Memory B cell (primary cell): ENCODE measurements at regions not wholly inside any gene's neighbourhood (a gene's known extent, or its start where the extent isn't known, plus 50 kb on each side); places are given as distances from the start of the nearest gene placed in this dataset.

Experiments
- ATAC-seq: fragments of 150-1000 bp; cut with Tn5 transposase; 2 replicates; pipeline ENCODE4 v1.10.0; 2021; ENCODE audit warnings: low read depth, mild to moderate bottlenecking, moderate library complexity
- DNase-seq, 2 donors: peaks; one replicate each; pipeline ENCODE4 v3.0.0; 2022; ENCODE audit warnings: low spot score in 2 of 2
- H3K27ac Mint-ChIP-seq: one replicate; pipeline ENCODE4 v1.8.0; 2022; ENCODE audit warnings: mild to moderate bottlenecking, moderate library complexity, mixed read lengths
- H3K27me3 Mint-ChIP-seq: one replicate; pipeline ENCODE4 v1.8.0; 2022; ENCODE audit warnings: mixed read lengths
- H3K36me3 Mint-ChIP-seq: one replicate; pipeline ENCODE4 v1.8.0; 2022; ENCODE audit warnings: mild to moderate bottlenecking, mixed read lengths
- H3K4me1 Mint-ChIP-seq: one replicate; pipeline ENCODE4 v1.8.0; 2022; ENCODE audit warnings: mixed read lengths
- H3K4me3 Mint-ChIP-seq: one replicate; pipeline ENCODE4 v1.8.0; 2022; ENCODE audit warnings: mild to moderate bottlenecking, moderate library complexity, mixed read lengths
- H3K9me3 Mint-ChIP-seq: one replicate; pipeline ENCODE4 v1.8.0; 2022; ENCODE audit warnings: mixed read lengths

DNA sequence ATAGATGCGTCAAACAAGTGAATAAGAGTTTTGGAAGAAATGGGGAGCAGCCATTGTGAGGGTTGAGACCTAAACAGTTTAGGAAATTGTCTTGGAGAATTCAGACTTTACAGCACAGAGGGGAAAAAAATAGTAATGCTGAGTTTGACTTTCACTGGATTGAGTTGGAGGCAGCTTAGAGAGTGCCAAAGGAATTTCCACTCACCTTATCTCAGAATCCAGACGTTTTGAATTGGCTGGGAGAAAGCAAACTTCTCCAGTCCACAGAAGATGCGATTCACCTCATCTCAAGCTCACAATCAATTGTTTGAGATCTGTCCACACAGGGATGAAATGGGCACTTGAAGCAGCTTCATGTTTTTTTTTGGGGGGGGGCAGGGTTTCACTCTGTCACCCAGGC is 663.5 kb upstream of the SALL1 start:
- no peak for ATAC-seq
- Mint-ChIP-seq H3K9me3 (peaks cover 1% of the 10 kb centered on the region), H3K36me3 (no peaks in the 10 kb centered on the region), H3K27ac (no peak overlapping the region), H3K4me1 (no peaks in the 10 kb centered on the region), H3K4me3 (no peak overlapping the region), H3K27me3 (no peaks in the 10 kb centered on the region)
- DNase-seq: no peak

DNA sequence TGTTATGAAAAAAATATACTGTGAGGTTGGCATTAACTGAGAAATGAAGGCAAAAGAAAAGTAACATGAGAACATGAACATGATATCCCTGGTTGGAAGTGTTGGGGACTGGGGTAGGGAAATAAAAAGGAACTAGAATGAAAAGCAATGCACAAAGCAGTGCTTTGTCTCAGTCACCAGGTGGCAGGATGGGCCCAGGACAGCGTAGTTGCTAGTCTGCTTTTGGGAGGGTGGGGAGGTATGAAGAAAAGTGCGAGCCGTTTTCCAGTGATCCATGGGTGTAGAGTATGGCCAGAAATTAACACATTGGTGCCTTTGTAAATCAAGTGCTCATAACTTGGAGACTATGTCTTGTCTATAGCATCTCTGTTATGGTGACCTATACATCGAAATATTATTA is 662.5 kb upstream of the SALL1 start:
- no peak overlapping the region for H3K27ac Mint-ChIP-seq
- H3K9me3 Mint-ChIP-seq: peaks cover 5% of the 10 kb centered on the region
- ATAC-seq: no peak
- H3K27me3 Mint-ChIP-seq: no peaks in the 10 kb centered on the region
- no peaks in the 10 kb centered on the region for H3K4me1 Mint-ChIP-seq
- no peaks in the 10 kb centered on the region for H3K36me3 Mint-ChIP-seq
- no peak overlapping the region for H3K4me3 Mint-ChIP-seq
- DNase-seq: no peak

DNA sequence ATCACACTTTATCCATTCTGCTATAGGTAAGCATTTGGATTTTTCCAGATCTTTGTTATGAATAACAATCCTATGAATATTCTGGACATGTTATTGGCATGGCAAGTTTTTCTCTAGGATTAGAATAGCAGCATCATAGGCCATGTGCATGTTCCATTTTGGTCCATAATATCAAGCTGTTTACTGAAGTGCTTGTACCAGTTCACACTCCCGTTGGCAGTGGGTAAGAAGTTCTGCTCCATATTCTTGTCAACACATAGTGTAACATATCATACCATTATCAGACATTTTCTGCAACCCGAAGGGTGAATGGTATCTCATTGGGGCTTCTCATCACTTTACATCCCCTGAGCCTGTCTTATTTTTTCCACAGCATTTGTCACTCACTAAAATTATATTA is 661.9 kb upstream of the SALL1 start:
- Mint-ChIP-seq H3K27me3 (no peaks in the 10 kb centered on the region), H3K9me3 (peaks cover 5% of the 10 kb centered on the region), H3K27ac (no peak overlapping the region), H3K4me3 (no peak overlapping the region), H3K4me1 (no peaks in the 10 kb centered on the region), H3K36me3 (no peaks in the 10 kb centered on the region)
- ATAC-seq: no peak
- no peak for DNase-seq

DNA sequence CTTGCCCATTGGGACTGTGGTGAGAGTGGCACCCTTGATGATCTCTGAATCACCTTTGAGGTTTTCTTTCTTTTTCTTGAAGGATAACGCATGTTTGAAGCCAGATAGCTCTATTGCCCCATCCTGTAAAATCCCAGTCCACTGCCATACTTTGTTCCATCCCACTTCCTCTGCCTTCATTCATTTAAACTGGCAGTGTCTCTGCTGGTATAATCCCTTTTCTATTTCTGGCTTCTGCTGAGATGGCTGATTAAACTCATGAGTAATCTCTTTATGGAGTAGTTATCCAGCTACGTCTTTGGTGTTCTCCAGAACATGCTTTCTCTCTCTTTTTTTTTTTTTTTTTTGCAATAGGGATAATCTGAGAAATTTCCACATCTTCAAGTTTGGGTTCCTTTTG is 656.5 kb upstream of the SALL1 start:
- H3K4me3 Mint-ChIP-seq: no peak overlapping the region
- no peak overlapping the region for H3K27ac Mint-ChIP-seq
- DNase-seq: no peak
- no peaks in the 10 kb centered on the region for H3K27me3 Mint-ChIP-seq
- H3K4me1 Mint-ChIP-seq: no peaks in the 10 kb centered on the region
- peaks cover 4% of the 10 kb centered on the region for H3K9me3 Mint-ChIP-seq
- no peak for ATAC-seq
- H3K36me3 Mint-ChIP-seq: no peaks in the 10 kb centered on the region

DNA sequence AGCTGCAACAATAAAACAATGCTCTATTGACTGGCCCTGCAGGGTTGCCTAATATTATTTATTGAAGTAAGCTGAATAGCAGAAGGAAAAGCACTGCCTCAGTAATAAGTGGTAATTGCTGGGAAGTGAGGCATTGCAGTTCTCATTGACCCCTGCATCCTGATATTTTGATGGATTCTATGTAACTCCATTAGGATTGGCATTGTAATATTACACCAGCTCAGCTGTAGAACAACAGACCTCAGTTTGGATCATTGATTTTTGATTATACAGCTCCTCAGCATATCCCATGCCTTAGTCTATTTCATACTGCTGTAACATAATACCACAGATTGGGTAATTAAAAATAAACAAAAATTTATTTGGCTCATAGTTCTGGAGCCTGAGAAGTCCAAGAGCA is 650.6 kb upstream of the SALL1 start:
- H3K36me3 Mint-ChIP-seq: no peaks in the 10 kb centered on the region
- ATAC-seq (no peak), DNase-seq (no peak)
- no peaks in the 10 kb centered on the region for H3K9me3 Mint-ChIP-seq
- no peaks in the 10 kb centered on the region for H3K27me3 Mint-ChIP-seq
- no peak overlapping the region for H3K4me3 Mint-ChIP-seq
- no peaks in the 10 kb centered on the region for H3K4me1 Mint-ChIP-seq
- H3K27ac Mint-ChIP-seq: no peak overlapping the region

DNA sequence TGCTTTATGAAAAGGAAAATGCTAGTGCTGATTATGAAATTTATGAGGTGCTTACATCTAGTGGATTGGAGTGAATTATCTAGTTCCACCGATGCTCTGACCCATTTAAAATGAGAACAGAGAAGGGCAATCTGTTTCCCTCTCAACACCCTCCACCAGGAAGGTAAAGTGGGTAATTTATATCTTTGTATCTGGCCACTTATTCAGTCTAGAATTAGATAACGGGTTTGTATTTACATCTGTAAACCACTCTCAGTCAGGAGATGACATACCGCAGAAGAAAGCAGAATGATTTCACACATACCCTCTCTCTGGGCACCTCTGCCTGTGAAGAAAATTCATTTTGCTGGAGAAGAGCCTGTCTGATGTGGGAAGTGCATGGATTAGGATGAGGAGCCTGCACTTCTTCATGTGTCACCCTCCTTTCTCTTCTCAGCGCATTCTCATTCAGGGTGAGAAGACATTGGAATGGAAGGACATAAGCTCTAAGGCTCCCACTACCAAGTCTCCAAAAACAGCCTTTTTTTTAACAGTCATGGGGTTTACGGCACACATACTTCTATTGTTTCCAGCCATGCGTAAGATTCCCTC is 646.7 kb upstream of the SALL1 start:
- no peaks in the 10 kb centered on the region for H3K36me3 Mint-ChIP-seq
- no peak for DNase-seq
- no peak overlapping the region for H3K4me3 Mint-ChIP-seq
- no peaks in the 10 kb centered on the region for H3K9me3 Mint-ChIP-seq
- no peaks in the 10 kb centered on the region for H3K4me1 Mint-ChIP-seq
- H3K27ac Mint-ChIP-seq: no peak overlapping the region
- ATAC-seq: no peak
- no peaks in the 10 kb centered on the region for H3K27me3 Mint-ChIP-seq

DNA sequence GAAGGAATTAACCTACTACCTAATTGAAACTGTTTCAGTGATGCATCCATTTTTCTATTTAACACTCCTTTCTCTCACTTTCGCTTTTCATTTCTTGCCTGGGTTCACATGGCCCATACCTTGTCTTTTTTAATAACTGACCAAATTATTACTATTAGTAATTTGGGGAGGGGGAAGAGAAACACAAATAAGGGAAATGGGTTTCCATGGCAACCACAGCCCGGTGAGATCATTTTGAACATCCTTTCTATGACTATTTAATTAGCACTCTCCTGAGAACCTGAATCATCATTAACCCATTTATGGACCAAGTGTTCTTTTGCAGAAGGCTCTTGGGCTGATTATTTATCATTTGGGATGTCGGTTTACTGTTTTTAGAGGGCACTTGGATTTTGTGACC is 628.2 kb upstream of the SALL1 start:
- H3K27ac Mint-ChIP-seq: no peak overlapping the region
- no peaks in the 10 kb centered on the region for H3K4me1 Mint-ChIP-seq
- peaks cover 8% of the 10 kb centered on the region for H3K9me3 Mint-ChIP-seq
- no peaks in the 10 kb centered on the region for H3K36me3 Mint-ChIP-seq
- DNase-seq: no peak
- no peaks in the 10 kb centered on the region for H3K27me3 Mint-ChIP-seq
- H3K4me3 Mint-ChIP-seq: no peak overlapping the region
- no peak for ATAC-seq

DNA sequence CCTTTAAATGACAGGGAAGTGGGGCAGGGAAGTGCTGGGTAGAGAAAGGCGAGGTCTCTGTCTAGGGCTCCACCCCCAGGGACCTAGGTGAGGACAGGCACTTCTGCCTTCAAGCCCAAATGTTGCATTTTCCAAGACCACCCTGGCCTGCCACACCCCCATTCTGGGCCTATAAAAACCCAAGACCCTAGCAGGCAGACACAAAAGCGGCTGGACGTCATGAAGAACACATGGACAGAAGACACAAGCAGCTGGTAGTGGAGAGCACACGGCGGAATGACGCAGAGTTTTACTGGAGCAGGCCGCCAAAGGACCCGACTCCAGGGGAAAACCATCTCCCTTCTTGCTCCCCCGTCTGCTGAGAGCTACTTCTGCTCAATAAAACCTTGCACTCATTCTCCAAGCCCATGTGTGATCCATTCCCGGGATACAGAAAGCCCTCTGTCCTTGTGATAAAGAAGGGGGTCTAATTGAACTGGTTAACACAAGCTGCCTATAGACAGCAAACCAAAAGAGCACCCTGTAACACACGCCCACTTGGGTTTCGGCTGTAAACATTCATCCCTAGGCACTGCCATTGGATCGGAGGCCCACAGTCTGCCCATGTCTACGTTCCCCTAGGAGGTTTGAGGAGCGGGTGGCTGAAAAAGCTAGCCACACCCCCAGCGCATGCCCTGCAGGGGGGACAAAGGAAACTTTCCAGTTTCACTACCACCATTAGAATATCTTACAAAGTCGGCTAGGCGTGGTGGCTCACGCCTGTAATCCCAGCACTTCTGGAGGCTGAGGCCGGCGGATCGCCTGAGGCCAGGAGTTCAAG is 622.2 kb upstream of the SALL1 start:
- Mint-ChIP-seq H3K36me3 (no peaks in the 10 kb centered on the region), H3K4me3 (no peak overlapping the region)

DNA sequence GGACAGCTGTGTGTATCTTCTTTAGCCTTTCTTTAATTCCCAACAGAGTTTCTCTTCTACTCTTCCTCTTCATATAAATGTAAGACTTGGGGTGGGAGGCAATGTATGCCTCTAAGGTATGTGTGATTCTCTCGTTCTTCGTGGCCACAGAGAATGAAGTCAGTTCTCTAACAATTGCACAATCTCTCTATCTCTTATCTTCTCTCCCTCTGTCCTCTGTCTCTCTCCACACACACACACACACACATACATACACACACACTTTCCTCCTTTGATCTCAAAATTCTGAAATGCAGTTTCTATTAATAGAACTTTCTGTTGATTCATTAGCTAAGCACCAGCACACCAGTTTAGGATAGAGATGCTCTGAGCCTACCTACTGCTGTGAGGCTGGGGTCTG is 615.7 kb upstream of the SALL1 start:
- Mint-ChIP-seq H3K27me3 (peaks cover 5% of the 10 kb centered on the region), H3K27ac (no peak overlapping the region), H3K4me3 (no peak overlapping the region), H3K9me3 (peaks cover 3% of the 10 kb centered on the region), H3K4me1 (no peaks in the 10 kb centered on the region), H3K36me3 (no peaks in the 10 kb centered on the region)
- ATAC-seq (no peak), DNase-seq (no peak)

More for the DNA sequence above, 622.2 kb upstream of the SALL1 start:
- Mint-ChIP-seq H3K9me3 (peaks cover 2% of the 10 kb centered on the region), H3K27me3 (no peaks in the 10 kb centered on the region), H3K4me1 (no peaks in the 10 kb centered on the region), H3K27ac (no peak overlapping the region)
- ATAC-seq (no peak), DNase-seq (no peak)

DNA sequence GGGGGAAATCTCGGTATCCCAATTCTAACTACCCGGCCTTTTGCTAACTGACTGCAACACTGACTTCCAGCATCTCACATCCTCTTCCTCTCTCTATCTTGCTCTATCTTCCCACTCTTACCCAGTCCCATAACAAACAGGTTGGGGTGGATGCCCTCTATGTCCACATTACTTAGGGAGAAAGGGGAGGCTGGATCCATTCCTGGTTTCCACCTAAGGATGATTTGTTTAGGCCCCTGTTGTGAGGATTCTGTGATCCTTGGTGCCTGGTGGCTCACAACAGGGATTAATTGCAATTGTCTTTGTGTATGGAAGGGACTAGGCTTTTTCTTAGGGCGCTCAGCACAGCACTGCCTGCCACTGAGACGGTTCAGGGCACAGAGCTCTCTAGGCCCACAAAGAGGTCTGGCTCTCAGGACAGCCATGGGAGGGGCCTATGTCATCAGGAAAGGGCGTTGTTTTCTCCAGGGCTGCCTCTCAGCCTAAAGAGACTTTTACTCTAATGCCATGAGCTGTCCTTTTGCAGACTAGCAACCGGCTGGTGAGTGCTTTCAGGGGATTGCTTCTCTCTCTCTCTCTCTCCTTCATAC is 612.1 kb upstream of the SALL1 start:
- Mint-ChIP-seq H3K9me3 (peaks cover 4% of the 10 kb centered on the region), H3K27me3 (peaks cover 6% of the 10 kb centered on the region), H3K36me3 (no peaks in the 10 kb centered on the region)

DNA sequence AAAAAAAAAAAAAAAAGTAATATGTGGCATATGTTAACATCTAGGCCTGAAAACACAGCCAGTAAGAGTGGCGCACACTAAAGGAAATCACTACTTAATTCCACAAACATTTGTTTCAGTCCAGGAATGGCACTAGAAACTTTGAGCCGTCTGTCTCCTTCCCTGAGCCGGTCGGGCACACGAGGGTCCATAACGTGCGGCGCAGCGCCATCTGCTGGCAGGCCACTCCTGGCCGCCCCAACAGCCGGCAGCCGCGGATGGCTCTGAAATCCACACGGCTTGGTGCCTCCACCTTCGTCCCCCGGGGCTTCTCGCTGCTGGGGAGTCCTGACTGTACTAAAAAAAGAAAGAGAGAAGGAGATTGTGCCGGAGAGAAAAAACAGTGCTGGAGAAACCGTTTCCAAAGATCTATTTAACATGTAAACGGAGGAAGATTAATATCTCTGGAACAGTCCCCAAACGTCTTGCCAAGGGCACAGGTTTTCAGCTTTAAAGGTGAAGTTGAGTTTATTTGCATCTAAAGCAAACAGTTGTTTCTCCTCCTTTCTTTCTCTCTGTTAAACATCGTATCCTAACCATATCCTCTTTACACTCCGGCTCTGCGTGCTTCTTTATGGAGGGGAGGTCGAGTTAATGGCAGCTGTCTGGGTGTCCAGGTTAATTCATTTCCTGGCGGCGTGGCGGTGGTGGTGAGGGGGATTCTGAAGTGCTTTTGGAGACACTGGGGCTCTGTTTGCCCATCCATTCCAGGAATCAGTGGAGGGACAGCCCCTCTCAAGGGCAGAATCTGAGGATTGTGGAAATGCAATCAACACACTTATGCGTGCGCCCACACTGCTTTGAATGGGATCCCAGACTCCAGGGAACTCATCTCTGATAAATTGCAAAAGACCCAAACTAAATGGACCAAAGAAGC is 611.3 kb upstream of the SALL1 start:
- Mint-ChIP-seq H3K36me3 (no peaks in the 10 kb centered on the region), H3K4me3 (no peak overlapping the region), H3K27ac (no peak overlapping the region), H3K27me3 (peaks cover 6% of the 10 kb centered on the region), H3K9me3 (peaks cover 4% of the 10 kb centered on the region), H3K4me1 (no peaks in the 10 kb centered on the region)
- DNase-seq: no peak
- ATAC-seq: no peak

More for the DNA sequence above, 612.1 kb upstream of the SALL1 start:
- DNase-seq: no peak
- H3K4me3 Mint-ChIP-seq: no peak overlapping the region
- H3K4me1 Mint-ChIP-seq: no peaks in the 10 kb centered on the region
- ATAC-seq: no peak
- no peak overlapping the region for H3K27ac Mint-ChIP-seq

DNA sequence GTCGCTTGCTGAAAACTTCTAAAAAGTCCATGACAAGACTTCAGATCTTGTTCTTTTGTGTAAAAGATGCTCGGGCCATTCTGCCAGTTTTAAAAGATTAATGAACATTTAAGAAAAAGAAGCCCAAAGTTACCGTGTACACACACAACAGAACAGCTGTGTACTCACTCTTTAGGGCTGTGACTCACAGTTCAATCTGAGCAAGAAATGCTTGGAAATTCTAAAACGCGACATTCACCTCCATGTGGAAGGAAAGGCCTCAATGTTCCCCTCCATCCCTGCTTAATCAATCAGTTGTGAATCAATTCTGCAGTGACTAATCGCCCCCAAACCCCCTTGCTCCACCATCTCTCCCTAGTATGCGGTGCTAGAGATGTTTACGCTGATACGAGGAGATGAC is 609.9 kb upstream of the SALL1 start:
- H3K9me3 Mint-ChIP-seq: peaks cover 1% of the 10 kb centered on the region
- H3K27ac Mint-ChIP-seq: no peak overlapping the region
- no peaks in the 10 kb centered on the region for H3K36me3 Mint-ChIP-seq
- DNase-seq (no peak), ATAC-seq (no peak)
- no peak overlapping the region for H3K4me3 Mint-ChIP-seq
- peaks cover 4% of the 10 kb centered on the region for H3K27me3 Mint-ChIP-seq
- no peaks in the 10 kb centered on the region for H3K4me1 Mint-ChIP-seq

DNA sequence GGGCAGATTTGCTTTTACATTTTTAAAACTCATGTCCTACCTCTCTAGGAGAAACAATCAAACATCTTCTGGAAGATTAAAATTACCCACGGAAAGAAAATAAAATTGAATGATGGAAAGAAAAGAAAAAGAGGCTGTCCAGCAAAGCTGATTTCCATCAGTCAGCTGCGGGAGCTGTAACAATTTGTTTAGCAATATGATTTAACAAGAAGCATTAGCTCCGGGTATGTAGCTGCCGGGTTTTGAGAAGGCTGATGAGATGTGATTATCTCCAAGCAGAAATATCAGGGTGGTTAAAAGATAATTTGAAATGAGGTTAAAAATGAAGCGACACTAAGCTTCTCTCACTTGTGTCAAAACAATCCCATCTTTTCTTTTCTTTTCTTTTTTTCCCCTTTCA is 608.9 kb upstream of the SALL1 start:
- H3K36me3 Mint-ChIP-seq: no peaks in the 10 kb centered on the region

DNA sequence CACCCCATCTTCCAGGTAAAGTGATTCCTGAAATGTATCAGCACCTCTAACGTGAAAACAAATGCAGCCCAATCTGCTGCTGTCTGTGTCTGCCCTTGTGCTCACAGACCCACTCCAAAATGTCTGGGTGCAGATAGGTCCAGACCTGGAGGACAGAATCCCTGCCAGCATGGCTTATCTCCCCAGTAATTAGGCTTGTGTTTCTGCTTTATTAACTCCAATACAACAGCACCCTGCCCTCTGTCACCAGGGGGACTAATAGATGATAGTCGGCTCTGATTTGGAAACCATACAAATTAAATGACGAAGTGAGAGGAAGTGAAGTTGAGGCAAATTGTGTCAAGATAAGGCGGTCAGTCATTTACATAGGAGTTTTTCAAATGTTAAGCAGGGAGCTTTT is 608.3 kb upstream of the SALL1 start:
- H3K9me3 Mint-ChIP-seq: peaks cover 1% of the 10 kb centered on the region
- no peak for DNase-seq
- H3K4me3 Mint-ChIP-seq: no peak overlapping the region
- ATAC-seq: no peak
- H3K27me3 Mint-ChIP-seq: peaks cover 4% of the 10 kb centered on the region
- no peaks in the 10 kb centered on the region for H3K4me1 Mint-ChIP-seq
- no peaks in the 10 kb centered on the region for H3K36me3 Mint-ChIP-seq
- H3K27ac Mint-ChIP-seq: no peak overlapping the region

More for the DNA sequence above, 608.9 kb upstream of the SALL1 start:
- H3K4me3 Mint-ChIP-seq: no peak overlapping the region
- ATAC-seq (no peak), DNase-seq (no peak)
- H3K27me3 Mint-ChIP-seq: peaks cover 4% of the 10 kb centered on the region
- H3K27ac Mint-ChIP-seq: no peak overlapping the region
- H3K4me1 Mint-ChIP-seq: no peaks in the 10 kb centered on the region
- H3K9me3 Mint-ChIP-seq: peaks cover 1% of the 10 kb centered on the region
